HUES64 (cell line): ENCODE measurements at regions not wholly inside any gene's neighbourhood (a gene's known extent, or its start where the extent isn't known, plus 50 kb on each side); places are given as distances from the start of the nearest gene placed in this dataset.

ENCODE experiments used
- H3K27ac ChIP-seq: 2 replicates; pipeline ENCODE4 v1.7.0; 2013; ENCODE audit warnings: low read depth, low read length, inconsistent platforms
- H3K27me3 ChIP-seq: 2 replicates; pipeline ENCODE4 v1.6.1; 2013; ENCODE audit warnings: mild to moderate bottlenecking, low read length; ENCODE audit not compliant: insufficient read depth
- H3K36me3 ChIP-seq: 2 replicates; pipeline ENCODE4 v1.6.1; 2013; ENCODE audit warnings: mild to moderate bottlenecking, low read length; ENCODE audit not compliant: insufficient read depth
- H3K4me1 ChIP-seq: 2 replicates; pipeline ENCODE4 v1.6.1; 2013; ENCODE audit warnings: mild to moderate bottlenecking, low read length, moderate library complexity; ENCODE audit not compliant: insufficient read depth
- H3K4me3 ChIP-seq: 2 replicates; pipeline ENCODE4 v1.5.1; 2013; ENCODE audit warnings: mild to moderate bottlenecking, low read length, moderate library complexity
- H3K9ac ChIP-seq: 2 replicates; pipeline ENCODE4 v1.6.1; 2013; ENCODE audit warnings: mild to moderate bottlenecking, low read depth, low read length
- H3K9me3 ChIP-seq: 2 replicates; pipeline ENCODE4 v1.6.1; 2013; ENCODE audit warnings: low read depth, low read length; ENCODE audit not compliant: insufficient read depth
- WGBS: fragments of 150-250, 120-280 bp; methylation state at CpG from one replicate; pipeline ENCODE4 v1.1.7; 2013; ENCODE audit warnings: missing lambda C conversion rate; 5-methylcytosine and 5-hydroxymethylcytosine counted together

- no peaks in the 10 kb centered on the region for H3K27me3 ChIP-seq
- no peaks in the 10 kb centered on the region for H3K36me3 ChIP-seq
- no peak overlapping the region for H3K4me3 ChIP-seq
- no peaks in the 10 kb centered on the region for H3K9me3 ChIP-seq
- H3K9ac ChIP-seq: no peak overlapping the region
- H3K27ac ChIP-seq: no peak overlapping the region
- H3K4me1 ChIP-seq: peaks cover 4% of the 10 kb centered on the region
- WGBS: 93% methylated on average over 4 of the region's 4 CpGs
Observed at GRCh38 chr2:19733390-19733789, 168.4 kb downstream of the TTC32 start.

- no peaks in the 10 kb centered on the region for H3K9me3 ChIP-seq
- WGBS: 96% methylated on average over 2 of the region's 2 CpGs
- no peak overlapping the region for H3K27ac ChIP-seq
- H3K4me1 ChIP-seq: no peaks in the 10 kb centered on the region
- H3K9ac ChIP-seq: no peak overlapping the region
- no peaks in the 10 kb centered on the region for H3K27me3 ChIP-seq
- no peak overlapping the region for H3K4me3 ChIP-seq
- H3K36me3 ChIP-seq: no peaks in the 10 kb centered on the region
Observed at GRCh38 chr2:19732255-19732654, 169.5 kb downstream of the TTC32 start.

DNA sequence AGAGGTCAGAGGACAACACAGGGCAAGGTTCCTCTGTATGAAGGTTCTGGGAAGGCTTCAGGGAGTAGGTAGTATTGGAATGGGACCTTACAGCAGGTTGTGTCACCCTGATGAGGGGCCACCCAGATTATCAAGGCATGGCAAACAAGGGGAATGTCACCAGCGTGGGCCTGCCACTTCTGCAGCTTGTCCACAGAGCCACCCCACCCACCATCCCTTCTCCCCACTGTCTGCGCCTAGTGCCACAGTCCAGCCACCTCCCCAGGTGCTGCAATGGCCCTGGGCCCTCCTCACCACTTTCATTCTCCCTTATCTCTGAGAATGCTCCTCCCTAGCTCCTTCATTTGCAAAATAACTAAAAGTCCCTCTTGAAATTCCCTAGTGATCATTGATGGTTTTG, 170.3 kb downstream of the TTC32 start:
- Histone ChIP-seq H3K27ac (no peak overlapping the region), H3K4me3 (no peak overlapping the region), H3K36me3 (no peaks in the 10 kb centered on the region), H3K9me3 (no peaks in the 10 kb centered on the region), H3K27me3 (no peaks in the 10 kb centered on the region), H3K4me1 (no peaks in the 10 kb centered on the region), H3K9ac (no peak overlapping the region)
- 78% methylated on average over 2 of the region's 2 CpGs for WGBS

DNA sequence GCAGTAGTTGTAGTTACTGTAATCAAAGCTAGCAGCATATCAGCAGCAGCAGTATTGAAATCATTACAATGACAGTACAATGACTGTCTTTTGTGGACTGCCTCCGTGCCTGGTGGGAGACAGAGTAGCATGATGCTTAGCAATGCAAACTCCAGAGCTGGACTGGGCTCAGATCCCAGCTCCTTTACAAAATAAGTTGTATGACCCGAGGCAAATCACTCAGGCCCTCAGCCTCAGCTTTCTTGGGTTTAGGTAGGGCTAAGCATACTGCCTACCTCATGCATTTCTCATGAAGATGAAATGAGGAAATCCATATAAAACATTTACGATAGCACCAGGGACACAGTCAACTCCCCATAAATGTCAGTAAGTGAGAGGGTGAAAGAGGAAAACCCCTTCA, 170.7 kb downstream of the TTC32 start:
- Histone ChIP-seq H3K4me1 (no peaks in the 10 kb centered on the region), H3K36me3 (no peaks in the 10 kb centered on the region), H3K4me3 (no peak overlapping the region), H3K27ac (no peak overlapping the region), H3K9ac (no peak overlapping the region), H3K9me3 (no peaks in the 10 kb centered on the region), H3K27me3 (no peaks in the 10 kb centered on the region)
- 71% methylated on average over 2 of the region's 3 CpGs for WGBS

DNA sequence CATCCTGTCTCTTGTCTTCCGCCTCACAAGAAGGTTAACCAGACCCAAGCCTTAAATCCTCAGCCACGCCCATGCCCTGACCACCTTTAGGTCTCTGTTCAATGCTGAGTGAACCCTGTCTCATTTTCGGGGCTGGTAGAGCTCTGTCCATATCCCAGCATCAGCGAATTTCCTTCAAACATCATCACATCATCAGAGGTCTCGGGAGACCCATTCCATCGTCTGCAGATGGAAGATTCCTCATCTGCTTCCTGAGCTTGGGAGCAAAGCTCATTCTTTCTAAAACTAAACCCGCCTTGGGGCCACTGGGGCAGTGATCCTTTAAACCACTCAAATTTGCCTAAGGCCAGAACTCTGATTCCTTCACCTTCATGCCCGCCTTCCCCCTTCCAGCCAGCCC, 173.7 kb downstream of the TTC32 start:
- Histone ChIP-seq H3K9me3 (no peaks in the 10 kb centered on the region), H3K4me3 (no peak overlapping the region)
- WGBS: 90% methylated on average over 8 of the region's 8 CpGs

GRCh38 chr2:19725392-19725791, 176.4 kb downstream of the TTC32 start:
- WGBS: 85% methylated on average over 4 of the region's 4 CpGs
- Histone ChIP-seq H3K27me3 (no peaks in the 10 kb centered on the region), H3K4me3 (no peak overlapping the region), H3K9ac (no peak overlapping the region), H3K4me1 (no peaks in the 10 kb centered on the region), H3K9me3 (no peaks in the 10 kb centered on the region), H3K36me3 (no peaks in the 10 kb centered on the region), H3K27ac (no peak overlapping the region)

More for the DNA sequence above, 173.7 kb downstream of the TTC32 start:
- Histone ChIP-seq H3K27me3 (no peaks in the 10 kb centered on the region), H3K36me3 (no peaks in the 10 kb centered on the region), H3K27ac (no peak overlapping the region), H3K4me1 (no peaks in the 10 kb centered on the region), H3K9ac (no peak overlapping the region)

DNA sequence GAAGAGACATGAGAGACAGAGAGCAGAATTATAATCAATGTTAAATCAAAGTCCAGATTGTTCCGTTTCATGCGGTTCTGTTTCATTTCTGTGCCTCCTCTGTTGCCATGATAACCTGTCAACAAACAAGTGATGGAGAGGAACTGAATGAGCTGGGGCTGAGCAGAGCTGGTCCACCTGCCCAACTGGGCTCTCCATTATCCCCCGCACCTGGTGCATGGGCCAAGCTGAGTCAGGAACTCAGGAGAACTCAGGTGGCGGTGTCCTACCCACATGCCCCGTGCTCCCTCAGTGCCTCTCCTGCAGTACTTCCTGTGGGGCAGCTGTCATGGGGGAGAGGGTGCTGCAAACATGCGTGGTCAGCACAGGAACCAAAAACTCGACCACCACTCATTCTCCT, 178.8 kb downstream of the TTC32 start:
- Histone ChIP-seq H3K4me1 (no peaks in the 10 kb centered on the region), H3K36me3 (no peaks in the 10 kb centered on the region), H3K27me3 (no peaks in the 10 kb centered on the region), H3K9me3 (no peaks in the 10 kb centered on the region), H3K27ac (no peak overlapping the region), H3K4me3 (no peak overlapping the region), H3K9ac (no peak overlapping the region)
- 92% methylated on average over 7 of the region's 7 CpGs for WGBS

- no peak overlapping the region for H3K27ac ChIP-seq
Observed at GRCh38 chr2:19722531-19722971, 179.2 kb downstream of the TTC32 start.

DNA sequence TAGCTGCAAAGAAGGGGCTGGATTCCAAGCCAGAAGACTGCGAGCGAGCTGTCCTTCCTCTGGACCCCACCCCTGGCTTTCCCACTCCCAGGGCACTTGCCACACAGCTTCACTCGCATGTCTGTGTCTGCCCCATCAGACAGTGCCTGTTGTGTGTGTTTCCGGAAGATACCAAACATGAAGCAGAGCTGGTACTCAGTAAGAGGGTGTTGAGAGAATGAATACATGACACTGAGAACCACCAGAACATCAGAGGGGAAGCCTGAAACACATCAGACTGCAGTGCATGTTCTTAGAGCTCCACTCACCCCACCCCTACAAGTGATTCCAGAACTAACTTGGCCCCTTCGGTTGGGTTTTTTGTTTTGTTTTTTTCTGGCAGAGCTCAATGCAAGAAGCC, 181.5 kb downstream of the TTC32 start:
- Histone ChIP-seq H3K36me3 (no peaks in the 10 kb centered on the region), H3K4me3 (no peak overlapping the region), H3K9ac (no peak overlapping the region), H3K27me3 (no peaks in the 10 kb centered on the region), H3K9me3 (no peaks in the 10 kb centered on the region), H3K27ac (no peak overlapping the region), H3K4me1 (no peaks in the 10 kb centered on the region)
- 94% methylated on average over 5 of the region's 5 CpGs for WGBS

More at GRCh38 chr2:19722531-19722971, 179.2 kb downstream of the TTC32 start:
- H3K4me1 ChIP-seq: no peaks in the 10 kb centered on the region
- H3K9me3 ChIP-seq: no peaks in the 10 kb centered on the region
- no peaks in the 10 kb centered on the region for H3K27me3 ChIP-seq
- H3K9ac ChIP-seq: no peak overlapping the region
- H3K36me3 ChIP-seq: no peaks in the 10 kb centered on the region
- 100% methylated on average over 2 of the region's 3 CpGs for WGBS
- H3K4me3 ChIP-seq: no peak overlapping the region

GRCh38 chr2:19719540-19719939, 182.2 kb downstream of the TTC32 start:
- 94% methylated on average over 5 of the region's 5 CpGs for WGBS
- no peak overlapping the region for H3K4me3 ChIP-seq
- no peak overlapping the region for H3K9ac ChIP-seq
- no peaks in the 10 kb centered on the region for H3K27me3 ChIP-seq
- H3K36me3 ChIP-seq: no peaks in the 10 kb centered on the region
- H3K27ac ChIP-seq: no peak overlapping the region
- H3K4me1 ChIP-seq: no peaks in the 10 kb centered on the region
- H3K9me3 ChIP-seq: no peaks in the 10 kb centered on the region

DNA sequence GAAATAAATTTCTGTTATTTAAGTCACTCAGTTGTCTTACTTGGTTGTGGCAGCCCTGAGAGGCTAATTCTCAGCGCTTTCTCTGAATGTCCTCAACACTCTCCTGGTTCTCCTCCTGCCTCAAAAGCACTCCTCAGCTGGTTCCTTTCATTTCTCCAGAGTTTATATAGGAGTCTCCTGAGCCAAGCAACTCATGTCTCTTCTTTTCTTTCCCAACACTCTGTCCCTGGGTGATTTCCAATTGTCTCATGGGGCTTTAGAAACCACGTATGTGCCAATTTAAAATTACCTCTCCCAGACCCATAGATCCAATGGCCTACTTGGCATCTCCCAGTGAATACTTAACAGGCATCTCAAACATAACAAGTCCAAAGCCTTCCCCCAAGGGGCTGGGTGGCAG, 184.3 kb downstream of the TTC32 start:
- Histone ChIP-seq H3K4me1 (no peaks in the 10 kb centered on the region), H3K4me3 (no peak overlapping the region), H3K9me3 (no peaks in the 10 kb centered on the region), H3K36me3 (no peaks in the 10 kb centered on the region), H3K27ac (no peak overlapping the region), H3K9ac (no peak overlapping the region), H3K27me3 (no peaks in the 10 kb centered on the region)
- 95% methylated on average over 2 of the region's 2 CpGs for WGBS

- 96% methylated on average over 4 of the region's 4 CpGs for WGBS
- no peak overlapping the region for H3K27ac ChIP-seq
Observed at GRCh38 chr2:19714926-19715325, 186.9 kb downstream of the TTC32 start.

More at GRCh38 chr2:19714926-19715325, 186.9 kb downstream of the TTC32 start:
- H3K4me3 ChIP-seq: no peak overlapping the region
- peaks cover 6% of the 10 kb centered on the region; the same call in 1 of the 2 replicates for H3K9me3 ChIP-seq
- H3K36me3 ChIP-seq: no peaks in the 10 kb centered on the region
- H3K27me3 ChIP-seq: no peaks in the 10 kb centered on the region
- 0 out of 2 replicates have a peak, but pooled peaks cover 3% of the 10 kb centered on the region for H3K4me1 ChIP-seq
- no peak overlapping the region for H3K9ac ChIP-seq
